ENCODE measurements at regions not wholly inside any gene's neighbourhood (a gene's known extent, or its start where the extent isn't known, plus 50 kb on each side); places are given as distances from the start of the nearest gene placed in this dataset.

- TF ChIP-seq POLR2A (IDR thresholded peaks at IDR 0.05), result no peak
- no peak for TF ChIP-seq EP300 (IDR thresholded peaks at IDR 0.05; ENCODE audit: low read depth)
- TF ChIP-seq CTCF (IDR thresholded peaks at IDR 0.05), result no peak
These were observed 73.0 kb downstream of the YTHDF1 start for GRCh38 chr20:63142933-63143332.
